SK-N-MC (cell line): ENCODE measurements at regions not wholly inside any gene's neighbourhood (a gene's known extent, or its start where the extent isn't known, plus 50 kb on each side); places are given as distances from the start of the nearest gene placed in this dataset.

Experiments
- DNase-seq: peaks from one replicate; pipeline ENCODE4 v3.0.0-alpha.2; 2011; ENCODE audit warnings: low read depth, low spot score
- H3K27ac ChIP-seq: fragments of 200-600 bp; sonication (generic); 2 replicates; pipeline ENCODE4 v1.5.1; 2016; ENCODE audit warnings: mixed run types
- H3K36me3 ChIP-seq: fragments of 200-600 bp; sonication (generic); 2 replicates; pipeline ENCODE4 v1.6.1; 2017; ENCODE audit warnings: antibody characterized with exemption, low read length, mixed read lengths; ENCODE audit not compliant: insufficient read depth
- H3K4me3 ChIP-seq: fragments of 200-600 bp; sonication (generic); 2 replicates; pipeline ENCODE4 v1.5.1; 2016
- H3K9ac ChIP-seq: fragments of 200-600 bp; sonication (generic); 2 replicates; pipeline ENCODE4 v1.8.0; 2017; ENCODE audit warnings: mixed run types, mixed read lengths; ENCODE audit not compliant: insufficient read length
- H3K9me3 ChIP-seq: fragments of 200-600 bp; sonication (generic); 2 replicates; pipeline ENCODE4 v1.6.1; 2017; ENCODE audit warnings: low read depth, mild to moderate bottlenecking, antibody characterized with exemption, low read length, moderate library complexity, mixed read lengths
- EZH2 ChIP-seq: fragments of 200-600 bp; sonication (generic); IDR thresholded peaks from one replicate; pipeline ENCODE4 v1.6.1; 2017; ENCODE audit warnings: antibody characterized with exemption
- FOXP2 ChIP-seq: optimal IDR thresholded peaks from 2 replicates; pipeline ENCODE3; 2011; ENCODE audit warnings: mild to moderate bottlenecking, moderate library complexity; ENCODE audit not compliant: insufficient read depth; ENCODE audit errors: extremely low read length, control extremely low read depth
- POLR2AphosphoS5 ChIP-seq: IDR thresholded peaks from 2 replicates; pipeline ENCODE4 v1.6.1; 2012; ENCODE audit warnings: mild to moderate bottlenecking, low read depth, low read length, borderline replicate concordance

DNA sequence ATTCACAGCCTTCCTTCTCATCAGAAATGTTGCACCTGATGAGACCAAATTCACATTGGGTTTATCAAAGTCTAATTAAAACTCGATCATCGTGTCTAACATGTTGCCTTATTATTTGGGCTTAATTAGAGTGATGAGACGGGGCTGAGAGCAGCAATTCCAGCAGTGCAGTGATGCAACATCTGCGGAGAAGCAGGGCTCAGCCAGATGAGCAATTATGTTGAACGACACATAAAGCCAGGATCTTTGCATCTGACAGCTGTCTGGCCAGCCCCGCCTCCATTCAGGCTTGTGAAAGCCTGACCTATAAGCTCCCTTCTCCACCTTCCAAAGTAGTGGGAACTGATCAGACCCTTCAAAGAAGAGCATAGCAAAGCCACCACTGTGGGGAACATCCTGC, 109.8 kb downstream of the C1orf94 start:
- H3K9me3 ChIP-seq: no peaks in the 10 kb centered on the region
- H3K4me3 ChIP-seq: no peak overlapping the region
- H3K36me3 ChIP-seq: no peaks in the 10 kb centered on the region
- no peak for DNase-seq
- no peak overlapping the region for H3K9ac ChIP-seq
- H3K27ac ChIP-seq: no peak overlapping the region
- no peak for TF ChIP-seq POLR2AphosphoS5
- TF ChIP-seq EZH2: no peak
- TF ChIP-seq FOXP2: no peak

- Histone ChIP-seq H3K27ac (no peak overlapping the region), H3K9ac (no peak overlapping the region), H3K4me3 (no peak overlapping the region), H3K9me3 (no peaks in the 10 kb centered on the region), H3K36me3 (no peaks in the 10 kb centered on the region)
- no peak for DNase-seq
- no peak for TF ChIP-seq FOXP2
- TF ChIP-seq EZH2: no peak
- no peak for TF ChIP-seq POLR2AphosphoS5
Measured at GRCh38 chr1:34290831-34291230, 114.1 kb downstream of the C1orf94 start.

DNA sequence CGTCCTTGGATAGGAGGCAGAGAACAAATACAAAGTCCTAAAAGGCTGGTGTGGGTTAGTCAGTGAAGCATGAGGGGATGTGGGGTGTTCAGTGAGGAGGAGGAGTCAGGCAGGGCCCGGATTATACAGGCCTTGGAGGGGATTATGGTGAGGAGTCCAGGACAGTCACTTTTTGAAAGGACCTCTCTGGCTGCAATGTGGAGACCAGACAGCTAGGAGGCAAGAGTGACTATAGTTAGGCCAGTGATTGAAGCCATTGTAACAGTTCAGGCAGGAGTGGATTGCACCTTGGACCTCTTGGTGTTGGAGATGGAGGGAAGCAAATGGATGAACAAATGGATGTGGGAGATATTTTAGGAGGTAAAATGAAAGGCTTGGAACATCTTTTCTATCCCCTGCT, 115.8 kb downstream of the C1orf94 start:
- no peaks in the 10 kb centered on the region for H3K9me3 ChIP-seq
- DNase-seq: no peak
- no peaks in the 10 kb centered on the region for H3K36me3 ChIP-seq
- H3K9ac ChIP-seq: no peak overlapping the region
- H3K27ac ChIP-seq: no peak overlapping the region
- no peak for TF ChIP-seq EZH2
- TF ChIP-seq POLR2AphosphoS5: no peak
- no peak for TF ChIP-seq FOXP2
- H3K4me3 ChIP-seq: no peak overlapping the region

DNA sequence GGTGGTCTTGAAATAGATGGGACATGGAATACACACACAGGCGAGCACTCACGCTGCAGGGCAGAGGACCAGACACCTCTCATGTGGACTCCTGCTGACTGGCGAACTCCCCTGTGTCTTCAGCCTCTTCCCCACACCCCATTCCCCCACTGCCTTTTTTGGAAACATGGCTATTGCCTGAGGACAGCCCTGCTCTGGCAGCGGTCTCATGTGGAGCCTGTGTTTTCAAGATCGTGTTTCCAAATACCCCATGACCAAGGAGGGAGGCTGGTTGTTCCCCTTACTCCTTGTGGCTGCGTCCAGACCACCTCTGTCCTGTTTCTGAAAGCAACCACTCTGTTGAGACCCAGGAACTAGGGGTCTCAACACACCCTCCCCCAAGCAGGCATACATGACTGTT, 119.4 kb downstream of the C1orf94 start:
- H3K4me3 ChIP-seq: no peak overlapping the region
- H3K27ac ChIP-seq: no peak overlapping the region
- no peaks in the 10 kb centered on the region for H3K9me3 ChIP-seq
- H3K36me3 ChIP-seq: no peaks in the 10 kb centered on the region
- DNase-seq: no peak
- H3K9ac ChIP-seq: no peak overlapping the region
- TF ChIP-seq POLR2AphosphoS5: no peak
- TF ChIP-seq FOXP2: no peak
- no peak for TF ChIP-seq EZH2

DNA sequence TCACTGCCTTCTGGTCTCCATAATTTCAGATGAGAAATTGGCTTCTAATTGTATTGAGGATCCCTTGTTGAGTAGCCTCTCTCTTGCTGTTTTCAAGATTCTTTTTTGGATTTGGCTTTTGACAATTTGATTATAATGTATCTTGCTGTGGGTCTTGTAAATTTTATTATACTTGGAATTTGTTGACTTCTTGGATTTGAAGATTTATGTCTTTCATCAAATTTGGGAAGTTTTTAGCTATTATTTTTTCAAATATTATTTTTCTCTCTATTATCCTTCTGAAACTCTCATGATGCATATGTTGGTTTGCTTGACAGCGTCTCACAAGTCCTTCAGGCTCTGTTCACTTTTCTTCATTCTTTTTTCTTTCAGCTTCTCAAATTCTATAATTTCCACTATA, 126.1 kb downstream of the C1orf94 start:
- TF ChIP-seq POLR2AphosphoS5 (no peak), EZH2 (no peak), FOXP2 (no peak)
- Histone ChIP-seq H3K4me3 (no peak overlapping the region), H3K27ac (no peak overlapping the region), H3K9me3 (no peaks in the 10 kb centered on the region), H3K36me3 (no peaks in the 10 kb centered on the region), H3K9ac (no peak overlapping the region)
- DNase-seq: no peak

DNA sequence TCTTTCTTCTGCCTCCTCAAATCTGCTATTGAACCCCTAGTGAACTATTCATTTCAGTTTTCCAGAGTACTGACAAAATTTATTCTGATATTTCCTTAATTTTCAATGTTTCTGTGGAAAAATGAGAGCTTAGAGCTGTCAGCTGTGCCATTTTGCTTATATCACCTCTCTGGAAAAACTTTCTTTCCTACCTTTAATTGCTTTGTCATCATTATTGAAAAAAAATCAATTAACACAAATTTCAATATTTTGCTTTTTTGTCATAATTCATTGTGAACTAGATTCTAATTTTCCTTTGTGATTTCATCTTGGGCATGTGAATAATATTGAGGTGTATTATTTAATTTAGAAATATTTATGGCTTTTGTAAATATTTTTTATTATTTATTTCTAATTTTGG, 126.5 kb downstream of the C1orf94 start:
- Histone ChIP-seq H3K9ac (no peak overlapping the region), H3K9me3 (no peaks in the 10 kb centered on the region), H3K4me3 (no peak overlapping the region), H3K36me3 (no peaks in the 10 kb centered on the region), H3K27ac (no peak overlapping the region)
- no peak for DNase-seq
- no peak for TF ChIP-seq FOXP2

GRCh38 chr1:34306568-34306967, 129.9 kb downstream of the C1orf94 start:
- Histone ChIP-seq H3K9me3 (no peaks in the 10 kb centered on the region), H3K9ac (no peak overlapping the region), H3K27ac (no peak overlapping the region), H3K4me3 (no peak overlapping the region), H3K36me3 (no peaks in the 10 kb centered on the region)
- TF ChIP-seq POLR2AphosphoS5 (no peak), EZH2 (no peak), FOXP2 (no peak)
- no peak for DNase-seq

DNA sequence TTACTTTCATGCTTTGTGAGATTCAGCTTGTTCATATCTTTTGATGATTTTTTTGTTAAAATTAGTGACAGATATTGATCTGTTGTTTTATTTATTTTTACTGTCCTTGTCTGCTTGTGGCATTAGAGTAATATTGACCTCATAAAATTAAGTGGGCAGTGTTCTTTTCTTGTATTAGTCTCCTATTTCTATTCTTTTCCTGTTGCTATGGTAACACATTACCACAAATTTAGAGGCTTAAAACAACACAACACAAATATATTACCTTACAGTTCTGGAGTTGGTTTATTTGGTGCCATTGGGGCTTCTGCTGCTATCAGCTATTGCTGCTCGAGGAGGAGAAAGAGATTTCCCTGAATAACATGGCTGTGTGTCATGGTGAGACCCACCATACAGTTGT, 135.7 kb downstream of the C1orf94 start:
- Histone ChIP-seq H3K9ac (no peak overlapping the region), H3K36me3 (no peaks in the 10 kb centered on the region), H3K9me3 (no peaks in the 10 kb centered on the region), H3K27ac (no peak overlapping the region), H3K4me3 (no peak overlapping the region)
- no peak for DNase-seq
- TF ChIP-seq FOXP2: no peak
- TF ChIP-seq POLR2AphosphoS5: no peak
- no peak for TF ChIP-seq EZH2

- no peak overlapping the region for H3K9ac ChIP-seq
- no peak for TF ChIP-seq POLR2AphosphoS5
- no peak for TF ChIP-seq EZH2
- TF ChIP-seq FOXP2: no peak
- no peaks in the 10 kb centered on the region for H3K36me3 ChIP-seq
- DNase-seq: no peak
- no peaks in the 10 kb centered on the region for H3K9me3 ChIP-seq
- no peak overlapping the region for H3K27ac ChIP-seq
- no peak overlapping the region for H3K4me3 ChIP-seq
Measured at GRCh38 chr1:34315974-34316373, 139.3 kb downstream of the C1orf94 start.
